ENCODE measurements at regions not wholly inside any gene's neighbourhood (a gene's known extent, or its start where the extent isn't known, plus 50 kb on each side); places are given as distances from the start of the nearest gene placed in this dataset.

DNA sequence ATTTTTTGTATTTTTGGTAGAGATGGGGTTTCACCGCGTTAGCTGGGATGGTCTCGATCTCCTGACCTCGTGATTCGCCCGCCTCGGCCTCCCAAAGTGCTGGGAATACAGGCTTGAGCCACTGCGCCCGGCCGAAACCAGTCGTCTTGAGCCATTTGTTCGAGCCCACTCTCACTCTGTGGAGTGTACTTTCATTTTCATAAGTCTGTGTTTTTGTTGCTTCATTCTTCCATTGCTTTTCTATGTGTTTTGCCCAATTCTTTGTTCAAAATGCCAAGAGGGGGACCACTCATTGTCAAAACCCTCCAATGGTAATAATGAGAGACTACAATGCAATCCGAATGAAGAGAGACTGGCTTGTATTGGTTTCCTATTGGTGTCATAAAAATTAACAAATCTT lies 1545.5 kb upstream of the DDX18 start:
- Histone ChIP-seq H3K27ac (ENCODE audit: extremely low read depth, low read depth, low read length) (no peak overlapping the region), H3K36me3 (ENCODE audit: control insufficient read depth in 2 of 2, insufficient read depth in 1 of 2, low read length in 2 of 2) (no peaks in the 10 kb centered on the region), H3K4me1 (ENCODE audit: control insufficient read depth, insufficient read depth, low read length) (no peaks in the 10 kb centered on the region), H3K9me3 (ENCODE audit: control insufficient read depth, insufficient read depth, low read depth, low read length) (no peaks in the 10 kb centered on the region), H3K4me3 (ENCODE audit: low read depth, low read length) (no peak overlapping the region)
- TF ChIP-seq ZNF138 (tag by site-specific recombination; IDR thresholded peaks at IDR 0.05; ENCODE audit: borderline replicate concordance) = no peak
- TF ChIP-seq ZNF660 (tag by site-specific recombination; IDR thresholded peaks at IDR 0.05) = no peak
- no peak for TF ChIP-seq ZNF140 (tag by site-specific recombination; IDR thresholded peaks at IDR 0.05)
- TF ChIP-seq, protein P1, sequence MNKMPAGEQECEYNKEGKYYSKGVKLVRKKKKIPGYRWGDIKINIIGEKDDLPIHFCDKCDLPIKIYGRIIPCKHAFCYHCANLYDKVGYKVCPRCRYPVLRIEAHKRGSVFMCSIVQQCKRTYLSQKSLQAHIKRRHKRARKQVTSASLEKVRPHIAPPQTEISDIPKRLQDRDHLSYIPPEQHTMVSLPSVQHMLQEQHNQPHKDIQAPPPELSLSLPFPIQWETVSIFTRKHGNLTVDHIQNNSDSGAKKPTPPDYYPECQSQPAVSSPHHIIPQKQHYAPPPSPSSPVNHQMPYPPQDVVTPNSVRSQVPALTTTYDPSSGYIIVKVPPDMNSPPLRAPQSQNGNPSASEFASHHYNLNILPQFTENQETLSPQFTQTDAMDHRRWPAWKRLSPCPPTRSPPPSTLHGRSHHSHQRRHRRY (tag by site-specific recombination; IDR thresholded peaks at IDR 0.05) = no peak
- ChIA-PET CTCF (no interaction called here), POLR2A (no interaction called here)

DNA sequence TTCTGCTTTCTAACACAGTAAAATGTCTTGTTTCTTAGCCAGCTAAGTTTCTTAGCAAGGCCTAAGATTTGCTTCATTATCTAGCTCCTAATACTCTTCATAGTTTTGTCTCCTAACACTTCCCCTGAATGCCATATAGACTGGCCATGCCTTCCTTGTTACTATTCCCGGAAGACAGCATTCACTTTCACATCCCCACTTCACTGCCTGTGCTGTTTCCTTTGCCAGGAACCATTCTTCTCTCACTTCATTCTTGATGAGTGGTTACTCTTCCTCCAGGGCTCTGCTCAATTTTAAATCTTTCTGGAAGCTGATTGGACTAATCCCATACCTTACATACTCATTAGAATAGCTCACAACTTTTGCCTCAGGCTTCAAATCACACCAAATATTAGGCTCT lies 1510.2 kb upstream of the DDX18 start:
- TF ChIP-seq ZNF324 (tag by site-specific recombination; IDR thresholded peaks at IDR 0.05) (no peak), ZNF624 (tag by site-specific recombination; IDR thresholded peaks at IDR 0.05) (no peak), WT1 (tag by site-specific recombination; IDR thresholded peaks at IDR 0.05) (no peak), ZNF558 (tag by site-specific recombination; IDR thresholded peaks at IDR 0.05) (no peak), ZNF561 (tag by site-specific recombination; IDR thresholded peaks at IDR 0.05; ENCODE audit: borderline replicate concordance) (no peak), GLI4 (tag by site-specific recombination; IDR thresholded peaks at IDR 0.05) (no peak), ZNF658 (tag by site-specific recombination; IDR thresholded peaks at IDR 0.05) (no peak), ZNF155 (tag by site-specific recombination; IDR thresholded peaks at IDR 0.05) (no peak), ZNF391 (tag by site-specific recombination; IDR thresholded peaks at IDR 0.05; ENCODE audit: borderline replicate concordance, low read depth) (no peak), ZNF521 (tag by site-specific recombination; IDR thresholded peaks at IDR 0.05) (no peak)
- TF ChIP-seq, protein P2, sequence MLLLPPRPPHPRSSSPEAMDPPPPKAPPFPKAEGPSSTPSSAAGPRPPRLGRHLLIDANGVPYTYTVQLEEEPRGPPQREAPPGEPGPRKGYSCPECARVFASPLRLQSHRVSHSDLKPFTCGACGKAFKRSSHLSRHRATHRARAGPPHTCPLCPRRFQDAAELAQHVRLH (tag by site-specific recombination; IDR thresholded peaks at IDR 0.05) = no peak

DNA sequence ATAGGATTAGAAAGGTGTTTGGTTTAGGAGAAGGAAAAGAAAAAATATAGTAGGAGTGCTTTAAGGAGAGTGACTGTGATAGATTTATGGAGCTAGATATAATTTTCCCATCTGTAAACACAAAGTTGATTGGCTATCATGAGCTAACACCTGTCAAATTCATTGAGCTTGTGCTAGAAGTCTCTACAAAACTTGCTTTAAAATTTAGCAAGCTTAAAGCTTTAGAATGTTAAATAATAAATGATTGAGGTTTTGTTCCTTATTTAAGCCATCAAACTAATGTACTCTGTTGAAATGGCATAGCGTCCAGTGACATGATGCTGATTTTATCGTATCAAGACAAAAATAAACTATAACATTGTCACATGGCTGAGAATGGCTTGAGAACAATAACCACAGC lies 1497.4 kb upstream of the DDX18 start:
- no peak overlapping the region for H3K27ac ChIP-seq (ENCODE audit: extremely low read depth, low read depth, low read length)
- no peak overlapping the region for H3K4me3 ChIP-seq (ENCODE audit: low read depth, low read length)
- CTCF ChIA-PET = no interaction called here
- H3K4me1 ChIP-seq (ENCODE audit: control insufficient read depth, insufficient read depth, low read length) = no peaks in the 10 kb centered on the region
- H3K36me3 ChIP-seq (ENCODE audit: control insufficient read depth in 2 of 2, insufficient read depth in 1 of 2, low read length in 2 of 2) = no peaks in the 10 kb centered on the region
- TF ChIP-seq TRIM28 (IDR thresholded peaks at IDR 0.05; ENCODE audit: borderline replicate concordance, low read length) (no peak), ZNF548 (tag by site-specific recombination; IDR thresholded peaks at IDR 0.05) (no peak), ZNF132 (tag by site-specific recombination; IDR thresholded peaks at IDR 0.05; ENCODE audit: borderline replicate concordance) (no peak), ZNF610 (tag by site-specific recombination; IDR thresholded peaks at IDR 0.05; ENCODE audit: borderline replicate concordance) (no peak), ZNF335 (tag by site-specific recombination; conservative IDR thresholded peaks at IDR 0.05) (no peak), ZNF473 (tag by site-specific recombination; IDR thresholded peaks at IDR 0.05) (no peak), SP2 (tag by site-specific recombination; IDR thresholded peaks at IDR 0.05) (no peak), SP3 (tag by site-specific recombination; IDR thresholded peaks at IDR 0.05) (no peak), ZNF311 (tag by site-specific recombination; IDR thresholded peaks at IDR 0.05; ENCODE audit: borderline replicate concordance) (no peak), KLF1 (tag by site-specific recombination; IDR thresholded peaks at IDR 0.05) (no peak), ZNF350 (tag by site-specific recombination; IDR thresholded peaks at IDR 0.05) (no peak)
- TF ChIP-seq, protein P3, sequence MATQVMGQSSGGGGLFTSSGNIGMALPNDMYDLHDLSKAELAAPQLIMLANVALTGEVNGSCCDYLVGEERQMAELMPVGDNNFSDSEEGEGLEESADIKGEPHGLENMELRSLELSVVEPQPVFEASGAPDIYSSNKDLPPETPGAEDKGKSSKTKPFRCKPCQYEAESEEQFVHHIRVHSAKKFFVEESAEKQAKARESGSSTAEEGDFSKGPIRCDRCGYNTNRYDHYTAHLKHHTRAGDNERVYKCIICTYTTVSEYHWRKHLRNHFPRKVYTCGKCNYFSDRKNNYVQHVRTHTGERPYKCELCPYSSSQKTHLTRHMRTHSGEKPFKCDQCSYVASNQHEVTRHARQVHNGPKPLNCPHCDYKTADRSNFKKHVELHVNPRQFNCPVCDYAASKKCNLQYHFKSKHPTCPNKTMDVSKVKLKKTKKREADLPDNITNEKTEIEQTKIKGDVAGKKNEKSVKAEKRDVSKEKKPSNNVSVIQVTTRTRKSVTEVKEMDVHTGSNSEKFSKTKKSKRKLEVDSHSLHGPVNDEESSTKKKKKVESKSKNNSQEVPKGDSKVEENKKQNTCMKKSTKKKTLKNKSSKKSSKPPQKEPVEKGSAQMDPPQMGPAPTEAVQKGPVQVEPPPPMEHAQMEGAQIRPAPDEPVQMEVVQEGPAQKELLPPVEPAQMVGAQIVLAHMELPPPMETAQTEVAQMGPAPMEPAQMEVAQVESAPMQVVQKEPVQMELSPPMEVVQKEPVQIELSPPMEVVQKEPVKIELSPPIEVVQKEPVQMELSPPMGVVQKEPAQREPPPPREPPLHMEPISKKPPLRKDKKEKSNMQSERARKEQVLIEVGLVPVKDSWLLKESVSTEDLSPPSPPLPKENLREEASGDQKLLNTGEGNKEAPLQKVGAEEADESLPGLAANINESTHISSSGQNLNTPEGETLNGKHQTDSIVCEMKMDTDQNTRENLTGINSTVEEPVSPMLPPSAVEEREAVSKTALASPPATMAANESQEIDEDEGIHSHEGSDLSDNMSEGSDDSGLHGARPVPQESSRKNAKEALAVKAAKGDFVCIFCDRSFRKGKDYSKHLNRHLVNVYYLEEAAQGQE (tag by site-specific recombination; IDR thresholded peaks at IDR 0.05) = no peak
- TF ChIP-seq, protein P4, sequence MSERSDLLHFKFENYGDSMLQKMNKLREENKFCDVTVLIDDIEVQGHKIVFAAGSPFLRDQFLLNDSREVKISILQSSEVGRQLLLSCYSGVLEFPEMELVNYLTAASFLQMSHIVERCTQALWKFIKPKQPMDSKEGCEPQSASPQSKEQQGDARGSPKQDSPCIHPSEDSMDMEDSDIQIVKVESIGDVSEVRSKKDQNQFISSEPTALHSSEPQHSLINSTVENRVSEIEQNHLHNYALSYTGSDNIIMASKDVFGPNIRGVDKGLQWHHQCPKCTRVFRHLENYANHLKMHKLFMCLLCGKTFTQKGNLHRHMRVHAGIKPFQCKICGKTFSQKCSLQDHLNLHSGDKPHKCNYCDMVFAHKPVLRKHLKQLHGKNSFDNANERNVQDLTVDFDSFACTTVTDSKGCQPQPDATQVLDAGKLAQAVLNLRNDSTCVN (tag by site-specific recombination; optimal IDR thresholded peaks at IDR 0.05) = no peak
- H3K9me3 ChIP-seq (ENCODE audit: control insufficient read depth, insufficient read depth, low read depth, low read length) = no peaks in the 10 kb centered on the region
- POLR2A ChIA-PET = no interaction called here

More for the DNA sequence above, 1510.2 kb upstream of the DDX18 start:
- CTCF ChIA-PET = no interaction called here
- no peaks in the 10 kb centered on the region for H3K36me3 ChIP-seq (ENCODE audit: control insufficient read depth in 2 of 2, insufficient read depth in 1 of 2, low read length in 2 of 2)
- H3K4me1 ChIP-seq (ENCODE audit: control insufficient read depth, insufficient read depth, low read length) = no peaks in the 10 kb centered on the region
- H3K27ac ChIP-seq (ENCODE audit: extremely low read depth, low read depth, low read length) = no peak overlapping the region
- POLR2A ChIA-PET = no interaction called here
- H3K4me3 ChIP-seq (ENCODE audit: low read depth, low read length) = no peak overlapping the region
- no peaks in the 10 kb centered on the region for H3K9me3 ChIP-seq (ENCODE audit: control insufficient read depth, insufficient read depth, low read depth, low read length)

All from HEK293 (cell line).